Heart right ventricle (tissue), 16 donors: ENCODE measurements at regions not wholly inside any gene's neighbourhood (a gene's known extent, or its start where the extent isn't known, plus 50 kb on each side); places are given as distances from the start of the nearest gene placed in this dataset.

ENCODE experiments used
- ATAC-seq, 8 donors: fragments of 200-7000 bp; cut with Tn5 transposase; one replicate each; pipeline ENCODE4 v1.9.1; 2020; ENCODE audit warnings: mild to moderate bottlenecking in 8 of 8, moderate library complexity in 8 of 8, moderate number of reproducible peaks in 1 of 8
- DNase-seq, 2 donors: peaks; one replicate each; pipeline ENCODE4 v3.0.0-alpha.2; 2020
- H3K27ac ChIP-seq, 10 donors: fragments of 200-600 bp; sonication (generic) in 2 of 10; one replicate each; pipeline versions ENCODE4 v1.5.0 to v1.8.0; 2020 to 2022; ENCODE audit warnings: mild to moderate bottlenecking in 3 of 10
- H3K27me3 ChIP-seq, 7 donors: fragments of 200-600 bp; one replicate each; pipeline ENCODE4 v1.8.0; 2021 to 2022; ENCODE audit warnings: mild to moderate bottlenecking in 2 of 7
- H3K36me3 ChIP-seq, 9 donors: fragments of 200-600 bp; sonication (generic) in 1 of 9; one replicate each; pipeline versions ENCODE4 v1.5.0 to v1.8.0; 2020 to 2022; ENCODE audit warnings: mild to moderate bottlenecking in 2 of 9
- H3K4me1 ChIP-seq, 9 donors: fragments of 200-600 bp; sonication (generic) in 1 of 9; one replicate each; pipeline versions ENCODE4 v1.5.0 to v1.8.0; 2020 to 2022; ENCODE audit warnings: mild to moderate bottlenecking in 4 of 9
- H3K4me3 ChIP-seq, 10 donors: fragments of 200-600 bp; sonication (generic) in 2 of 10; one replicate each; pipeline versions ENCODE4 v1.5.0 to v1.8.0; 2020 to 2022; ENCODE audit warnings: mild to moderate bottlenecking in 7 of 10, moderate library complexity in 2 of 10
- H3K9me3 ChIP-seq, 11 donors: fragments of 200-600 bp in 10 of 11; sonication (generic) in 2 of 11; one replicate each; pipeline versions ENCODE4 v1.5.0 to v1.8.0; 2013 to 2022; ENCODE audit warnings: mild to moderate bottlenecking in 2 of 11, control low read depth in 1 of 11, moderate library complexity in 1 of 11
- CTCF ChIP-seq, 9 donors: fragments of 200-600 bp; sonication (generic) in 2 of 9; IDR thresholded peaks; one replicate each; pipeline versions ENCODE4 v1.5.0 to v1.8.0; 2021 to 2022; ENCODE audit warnings: antibody characterized with exemption in 9 of 9, mild to moderate bottlenecking in 5 of 9, moderate library complexity in 1 of 9
- WGBS, 2 donors: extraction: QIAGEN DNeasy Blood & Tissue Kit; methylation state at CpG; one replicate each; pipeline ENCODE4 v1.1.7; 2013; ENCODE audit warnings: inconsistent platforms in 1 of 2; 5-methylcytosine and 5-hydroxymethylcytosine counted together
- intact Hi-C, 10 donors: fragments of 100-400 bp; cut with DNase I; formaldehyde crosslinking; loops; one replicate each; pipeline versions ENCODE4 v1.11.1 to v1.14.2; 2022
- donor health status: Arrhythmogenic right ventricular cardiomyopathy.
- donor health status: ischemic (EF 13 %, LVEDD 7.1; RV severe dilation, severe dysfunction).
- donor health status: healthy with polysubstance abuse.
- donor health status: DM: no; HTN: yes; CAD: no.
- donor health status: DM: no; HTN: no; CAD: no.
- donor health status: ischemic (EF 25% LVEDD 6.9; RV normal size, moderate dysfunction).
- donor health status: ischemic (EF 25% LVEDD 5.7; RV mildly dilated, moderate dysfunction).
- donor health status: healthy.
- donor health status: DM: yes; HTN: yes; CAD: no.
- donor health status: Ischemic cardiomyopathy.
- donor health status: ischemic (EF 35%, LVEDD 5.7; RV mildly dilated, moderate dysfunction).
- donor health status: nonischemic (EF 11% LVEDD 7.7; RV severe dilation, severe dysfunction).
- donor health status: DM: yes; HTN: yes; CAD: no.
- donor health status: PGD.
- donor health status: ischemic (EF 29% LVEDD 5.4; RV normal size, mild dysfunction).
- donor health status: nonischemic (EF 23%, LVEDD 6.1; RV moderate dilation, normal function).

DNA sequence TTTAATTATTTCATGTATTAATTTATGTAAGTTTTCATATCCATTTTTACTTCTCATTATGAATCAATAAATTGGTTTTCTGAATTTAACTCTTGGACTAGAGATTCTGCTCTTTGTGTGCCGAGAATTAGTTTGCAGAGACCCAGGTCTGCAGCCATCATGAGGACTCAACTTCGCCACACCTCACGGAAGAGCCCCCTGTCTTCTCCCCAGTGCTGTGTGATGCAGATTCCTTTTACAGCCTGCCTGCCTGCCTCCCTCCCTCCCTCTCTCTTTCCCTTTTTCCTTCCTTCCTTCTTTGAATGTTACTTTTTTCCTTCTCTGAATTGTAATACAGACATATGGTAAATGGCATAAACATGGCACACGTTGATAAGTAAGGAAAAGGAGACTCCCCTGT lies 947.7 kb downstream of the TBC1D22A start:
- 65 to 68% methylated on average over 4 of the region's 4 CpGs for WGBS, 2 donors
- TF ChIP-seq CTCF (IDR thresholded peaks at IDR 0.05) = no peak
- Histone ChIP-seq H3K4me1 (no peaks in the 10 kb centered on the region), H3K4me3 (no peak overlapping the region), H3K9me3 (no peaks in the 10 kb centered on the region), H3K36me3 (no peaks in the 10 kb centered on the region), H3K27ac (no peak overlapping the region), H3K27me3 (peaks cover 0 to 56% (median 22%) of the 10 kb centered on the region in 7 donors)
- ATAC-seq = no peak
- intact Hi-C loops = no loop called here
- DNase-seq = no peak

- DNase-seq (no peak), ATAC-seq (no peak)
- 75 to 84% methylated on average over 2 of the region's 2 CpGs for WGBS, 2 donors
- Histone ChIP-seq H3K27ac (no peak overlapping the region), H3K4me1 (no peaks in the 10 kb centered on the region), H3K27me3 (peaks cover 0 to 32% (median 16%) of the 10 kb centered on the region in 7 donors), H3K9me3 (peaks cover 0 to 6% (median 0%) of the 10 kb centered on the region in 11 donors), H3K36me3 (no peaks in the 10 kb centered on the region), H3K4me3 (no peak overlapping the region)
- TF ChIP-seq CTCF (IDR thresholded peaks at IDR 0.05) = no peak
- intact Hi-C loops = no loop called here
Measured at GRCh38 chr22:47705350-47705749, 942.9 kb downstream of the TBC1D22A start.

- intact Hi-C loops = no loop called here
- TF ChIP-seq CTCF (IDR thresholded peaks at IDR 0.05) = no peak
- H3K4me1 ChIP-seq = no peaks in the 10 kb centered on the region
- peaks cover 0 to 9% (median 3%) of the 10 kb centered on the region in 7 donors for H3K27me3 ChIP-seq
- H3K4me3 ChIP-seq = no peak overlapping the region
- H3K36me3 ChIP-seq = no peaks in the 10 kb centered on the region
- peaks cover 0 to 6% (median 0%) of the 10 kb centered on the region in 11 donors for H3K9me3 ChIP-seq
- H3K27ac ChIP-seq = no peak overlapping the region
- DNase-seq (no peak), ATAC-seq (no peak)
- WGBS, 2 donors = 70 to 81% methylated on average over 8 of the region's 8 CpGs
Measured at GRCh38 chr22:47698906-47699305, 936.5 kb downstream of the TBC1D22A start.

DNA sequence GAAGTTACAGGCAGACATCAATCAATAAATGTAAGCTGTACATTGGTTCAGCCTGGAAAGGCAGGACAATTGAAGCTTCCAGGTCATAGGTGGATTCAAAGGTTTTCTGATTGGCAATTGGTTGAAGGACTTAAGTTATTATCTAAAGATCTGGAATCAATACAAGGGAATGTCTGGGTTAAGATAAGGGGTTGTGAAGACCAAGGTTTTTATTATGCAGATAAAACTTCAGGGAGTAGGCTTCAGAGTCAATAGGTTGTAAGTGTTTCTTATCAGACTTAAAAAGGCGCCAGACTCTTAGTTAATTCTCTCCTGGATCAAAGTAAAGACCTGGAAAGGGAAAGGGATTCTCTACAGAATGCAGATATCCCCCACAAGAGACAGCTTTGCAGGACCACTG lies 935.4 kb downstream of the TBC1D22A start:
- TF ChIP-seq CTCF (IDR thresholded peaks at IDR 0.05) = no peak
- peaks cover 0 to 13% (median 4%) of the 10 kb centered on the region in 7 donors for H3K27me3 ChIP-seq
- H3K9me3 ChIP-seq = peaks cover 0 to 6% (median 0%) of the 10 kb centered on the region in 11 donors
- 29 to 38% methylated on average over 1 of the region's 1 CpG for WGBS, 2 donors
- ATAC-seq (no peak), DNase-seq (no peak)
- intact Hi-C loops = no loop called here
- no peak overlapping the region for H3K4me3 ChIP-seq
- no peaks in the 10 kb centered on the region for H3K36me3 ChIP-seq
- H3K27ac ChIP-seq = no peak overlapping the region
- no peaks in the 10 kb centered on the region for H3K4me1 ChIP-seq
